Right hindlimb (tissue), 1 donor: ENCODE measurements at regions not wholly inside any gene's neighbourhood (a gene's known extent, or its start where the extent isn't known, plus 50 kb on each side); places are given as distances from the start of the nearest gene placed in this dataset.
A peak's percentile ranks its signal among the peaks of the same experiment; 100 is the strongest.

Source experiments
- DNase-seq: peaks from one replicate; pipeline ENCODE4 v3.0.0-alpha.2; 2018

GRCh38 chr2:240348522-240348921 lies 86.9 kb upstream of the GPC1 start:
- no peak for DNase-seq

GRCh38 chr2:240349133-240350005 lies 86.1 kb upstream of the GPC1 start:
- DNase-seq: no peak

- no peak for DNase-seq
Measured at GRCh38 chr2:240350006-240350355, 85.5 kb upstream of the GPC1 start.

GRCh38 chr2:240350696-240351087 lies 84.8 kb upstream of the GPC1 start:
- DNase-seq: no peak

- no peak for DNase-seq
Measured at GRCh38 chr2:240351088-240351741, 84.2 kb upstream of the GPC1 start.

GRCh38 chr2:240351826-240352426 lies 83.5 kb upstream of the GPC1 start:
- no peak for DNase-seq

- DNase-seq: peak; percentile 19
Measured at GRCh38 chr2:240353086-240353798, 82.2 kb upstream of the GPC1 start.

- peak; percentile 4 for DNase-seq
Measured at GRCh38 chr2:240353944-240354343, 81.5 kb upstream of the GPC1 start.

GRCh38 chr2:240355001-240355891 lies 80.2 kb upstream of the GPC1 start:
- peak; percentile 20 for DNase-seq

- DNase-seq: no peak
Measured at GRCh38 chr2:240355962-240356361, 79.5 kb upstream of the GPC1 start.

- DNase-seq: no peak
Measured at GRCh38 chr2:240356700-240357640, 78.5 kb upstream of the GPC1 start.

GRCh38 chr2:240357641-240358012 lies 77.8 kb upstream of the GPC1 start:
- DNase-seq: no peak

- no peak for DNase-seq
Measured at GRCh38 chr2:240358080-240358479, 77.4 kb upstream of the GPC1 start.

GRCh38 chr2:240358821-240359397 lies 76.6 kb upstream of the GPC1 start:
- no peak for DNase-seq

- peak; percentile 10 for DNase-seq
Measured at GRCh38 chr2:240359695-240360094, 75.8 kb upstream of the GPC1 start.

GRCh38 chr2:240360645-240361475 lies 74.6 kb upstream of the GPC1 start:
- DNase-seq: no peak

- DNase-seq: peak; percentile 12
Measured at GRCh38 chr2:240362216-240362755, 73.2 kb upstream of the GPC1 start.

- DNase-seq: peak; percentile 46
Measured at GRCh38 chr2:240362826-240363745, 72.4 kb upstream of the GPC1 start.
